Mononuclear cell (primary cell): ENCODE measurements at regions not wholly inside any gene's neighbourhood (a gene's known extent, or its start where the extent isn't known, plus 50 kb on each side); places are given as distances from the start of the nearest gene placed in this dataset.

Source experiments
- H3K27me3 ChIP-seq: 2 replicates; pipeline ENCODE4 v1.6.0; 2011; ENCODE audit warnings: low read length, control low read depth; ENCODE audit not compliant: insufficient read depth
- H3K4me1 ChIP-seq: 2 replicates; pipeline ENCODE4 v1.5.1; 2011; ENCODE audit warnings: mild to moderate bottlenecking, low read length, control low read depth; ENCODE audit not compliant: insufficient read depth
- H3K4me3 ChIP-seq: 2 replicates; pipeline ENCODE4 v1.5.1; 2011; ENCODE audit warnings: mild to moderate bottlenecking, low read length, moderate library complexity
- H3K9me3 ChIP-seq: 2 replicates; pipeline ENCODE4 v1.5.1; 2011; ENCODE audit warnings: low read depth, mild to moderate bottlenecking, control low read depth, low read length

DNA sequence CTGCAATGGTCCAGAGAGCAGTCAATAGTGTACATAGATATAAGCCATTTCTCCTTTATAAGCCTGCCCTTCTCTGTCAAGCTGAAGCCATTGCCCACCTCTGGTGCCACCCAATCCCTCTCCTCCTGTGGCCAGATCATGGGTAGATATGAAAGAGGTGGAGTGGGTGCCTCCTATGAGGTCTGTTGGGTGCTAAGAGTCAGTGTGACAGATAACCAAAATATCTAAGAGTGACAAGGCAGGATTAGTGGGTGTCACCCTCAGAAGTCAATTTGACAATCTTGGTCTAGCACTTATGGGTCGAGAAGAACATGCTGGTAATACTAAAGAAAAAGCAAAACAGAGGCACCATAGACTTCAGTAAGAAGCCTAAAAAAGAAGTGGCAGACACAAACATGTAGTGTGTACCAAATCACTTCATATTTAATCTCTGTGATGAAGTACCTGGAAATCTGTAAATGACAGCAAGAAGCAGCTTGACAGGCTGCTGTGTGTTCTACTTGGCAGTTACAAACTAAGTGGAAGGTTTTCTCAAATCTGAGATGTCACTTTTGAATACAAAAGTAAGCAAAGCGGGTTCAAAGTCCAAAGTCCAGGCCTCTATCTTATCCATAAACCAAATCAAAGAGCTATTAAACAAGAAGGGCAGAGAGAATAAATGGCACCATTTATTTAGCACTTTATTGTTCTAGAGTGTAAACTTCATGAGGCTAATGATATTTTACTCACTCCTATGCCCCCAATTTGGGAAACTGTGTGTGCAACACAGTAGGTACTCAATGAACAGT is 118.9 kb upstream of the EOMES start:
- Histone ChIP-seq H3K4me1 (no peaks in the 10 kb centered on the region), H3K4me3 (no peak overlapping the region), H3K9me3 (no peaks in the 10 kb centered on the region), H3K27me3 (no peaks in the 10 kb centered on the region)

DNA sequence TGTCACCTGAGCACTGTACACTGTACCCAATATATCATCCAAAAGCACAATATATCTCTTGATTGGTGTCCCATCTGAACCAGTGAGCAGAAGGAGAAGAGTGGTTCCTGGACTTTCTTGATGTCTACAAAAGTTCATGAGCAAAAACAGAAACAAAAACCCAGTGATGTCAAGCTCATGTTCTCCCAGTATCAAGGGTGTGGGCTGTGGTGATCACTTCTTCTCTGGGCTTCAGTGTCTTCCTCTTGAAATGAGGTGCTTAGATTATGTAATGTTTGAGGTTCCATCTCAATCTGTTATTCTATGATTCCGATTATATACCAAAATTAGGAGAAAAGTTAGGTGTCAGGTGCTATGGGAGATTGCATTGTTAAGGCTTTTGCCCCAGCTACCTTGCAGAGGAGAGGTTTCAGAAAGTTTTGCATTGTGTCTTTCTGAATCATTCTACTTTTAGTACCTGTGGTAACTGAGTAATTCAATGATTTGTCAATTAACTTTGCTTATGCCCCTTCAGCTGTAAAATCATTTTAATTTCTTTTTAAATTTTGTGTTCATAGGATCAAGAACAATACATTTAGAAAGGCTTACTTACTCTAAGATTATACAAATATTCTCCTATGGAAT is 122.0 kb upstream of the EOMES start:
- Histone ChIP-seq H3K4me1 (no peaks in the 10 kb centered on the region), H3K27me3 (no peaks in the 10 kb centered on the region), H3K9me3 (no peaks in the 10 kb centered on the region), H3K4me3 (no peak overlapping the region)

DNA sequence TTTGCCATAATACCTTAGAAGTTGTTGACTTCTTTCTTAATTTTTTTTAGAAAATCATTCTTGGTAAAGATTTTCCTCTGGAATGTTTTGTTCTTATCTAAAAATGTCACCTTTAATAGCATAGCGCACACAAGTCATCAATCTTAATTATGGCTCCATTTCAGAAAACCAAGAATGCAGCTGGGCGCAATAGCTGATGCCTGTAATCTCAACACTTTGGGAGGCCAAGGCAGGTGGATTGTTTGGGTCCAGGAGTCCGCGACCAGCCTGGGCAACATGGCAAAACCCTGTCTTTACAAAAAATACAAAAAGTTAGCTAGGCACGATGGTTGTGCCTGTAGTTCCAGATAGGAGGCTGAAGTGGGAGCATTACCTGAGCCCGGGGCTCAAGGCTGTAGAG is 125.6 kb upstream of the EOMES start:
- Histone ChIP-seq H3K27me3 (no peaks in the 10 kb centered on the region), H3K4me1 (no peaks in the 10 kb centered on the region), H3K9me3 (no peaks in the 10 kb centered on the region), H3K4me3 (no peak overlapping the region)

DNA sequence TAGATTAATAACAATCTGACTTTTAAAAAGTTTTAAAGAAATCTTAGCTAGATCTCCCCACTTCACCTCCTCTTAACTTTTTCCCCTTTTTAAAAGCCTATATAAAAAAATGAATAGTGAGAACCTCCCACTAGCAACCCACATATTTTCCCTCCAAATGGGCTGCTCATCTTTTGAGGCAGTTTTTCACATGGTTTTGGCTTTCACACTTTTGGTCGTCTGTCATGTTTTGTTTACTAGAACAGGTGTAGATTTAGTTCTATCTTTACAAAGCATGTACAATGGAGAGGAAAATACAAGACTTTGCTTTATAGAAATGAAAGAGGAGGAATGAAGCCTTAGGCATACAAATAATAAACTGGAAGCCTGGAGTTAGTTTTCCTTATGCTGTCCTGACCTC is 126.7 kb upstream of the EOMES start:
- no peaks in the 10 kb centered on the region for H3K9me3 ChIP-seq
- H3K27me3 ChIP-seq = no peaks in the 10 kb centered on the region
- H3K4me3 ChIP-seq = no peak overlapping the region
- no peaks in the 10 kb centered on the region for H3K4me1 ChIP-seq

DNA sequence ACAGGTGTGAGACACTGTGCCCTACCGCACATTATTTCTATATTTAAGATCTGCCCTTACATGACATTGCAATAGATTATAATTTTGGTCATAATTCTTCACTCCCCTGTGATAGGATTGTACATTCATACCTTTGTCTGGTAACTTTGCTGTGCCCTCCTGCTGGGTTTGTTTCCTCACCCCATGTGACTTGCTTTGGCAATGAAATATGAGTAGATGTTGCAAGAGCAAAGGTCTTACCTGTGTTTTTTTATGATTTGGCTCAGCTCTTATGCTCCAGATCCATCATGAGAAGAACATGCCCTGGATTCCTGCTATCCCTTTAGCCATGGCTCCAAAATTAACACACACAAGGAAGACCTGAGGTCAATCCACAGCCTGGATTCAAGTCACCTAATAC is 137.7 kb upstream of the EOMES start:
- peaks cover 9% of the 10 kb centered on the region for H3K4me1 ChIP-seq
- H3K9me3 ChIP-seq = peaks cover 7% of the 10 kb centered on the region
- no peak overlapping the region for H3K4me3 ChIP-seq
- H3K27me3 ChIP-seq = no peaks in the 10 kb centered on the region

DNA sequence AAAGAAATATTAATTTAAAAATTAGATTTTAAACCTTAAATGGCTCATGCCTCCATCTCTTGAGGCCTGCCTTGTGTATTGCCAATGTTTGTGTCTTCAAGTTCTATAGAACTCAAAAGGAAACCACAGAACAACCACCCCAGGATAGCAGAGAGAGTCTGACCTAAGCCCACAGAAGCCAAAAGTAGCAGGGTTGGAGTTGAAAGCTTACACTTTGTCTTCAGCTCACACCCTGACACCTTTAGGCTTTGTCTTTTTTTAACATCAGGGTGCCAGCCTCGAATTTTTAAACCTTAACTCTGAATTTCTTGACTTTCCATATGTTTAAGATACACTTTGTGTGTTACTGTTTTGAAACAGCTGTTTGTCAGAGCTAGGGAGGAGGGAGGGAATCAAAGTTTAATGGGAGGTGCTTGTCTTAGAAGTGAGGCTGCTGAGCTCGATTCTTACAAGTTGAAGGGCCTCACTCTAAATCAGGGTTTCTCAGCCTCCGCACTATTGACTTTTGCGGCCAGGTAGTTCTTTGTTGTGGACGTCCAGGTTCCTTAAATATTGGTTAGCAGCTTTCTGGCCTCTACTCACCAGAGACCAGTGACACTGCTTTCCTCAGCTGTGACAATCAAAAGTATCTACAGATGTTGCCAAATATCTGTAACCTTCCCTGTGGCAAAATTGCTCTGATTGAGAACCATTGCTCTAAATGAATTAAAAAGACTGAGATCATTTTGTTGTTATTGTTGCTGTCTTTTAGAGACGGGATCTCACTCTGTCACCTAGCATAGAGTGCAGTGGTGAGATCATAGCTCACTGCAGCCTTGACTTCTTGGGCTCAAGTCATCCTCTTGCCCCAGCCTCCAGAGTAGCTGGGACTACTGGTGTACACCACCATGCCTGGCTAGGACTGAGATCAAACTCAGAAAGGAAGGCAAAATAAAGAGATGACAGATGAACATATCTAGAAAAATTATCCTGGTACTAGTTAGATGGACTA is 139.2 kb upstream of the EOMES start:
- no peaks in the 10 kb centered on the region for H3K9me3 ChIP-seq
- H3K27me3 ChIP-seq = no peaks in the 10 kb centered on the region
- peaks cover 9% of the 10 kb centered on the region for H3K4me1 ChIP-seq
- no peak overlapping the region for H3K4me3 ChIP-seq

DNA sequence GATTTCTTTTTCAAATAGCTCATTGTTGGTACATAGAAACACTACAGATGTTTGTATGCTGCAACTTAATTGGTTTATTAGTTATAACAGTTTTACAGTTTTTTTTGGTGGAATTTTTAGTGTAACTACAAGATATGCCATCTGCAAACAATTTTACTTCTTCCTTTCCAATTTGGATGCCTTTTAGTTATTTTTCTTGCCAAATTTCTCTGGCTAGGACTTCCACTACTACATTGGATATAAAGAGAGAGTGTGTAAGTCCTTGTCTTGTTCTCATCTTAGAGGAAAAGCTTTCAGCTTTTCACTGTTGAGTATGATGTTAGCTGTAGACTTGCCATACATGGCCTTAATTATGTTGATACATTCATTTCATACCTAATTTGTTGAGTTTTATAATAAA is 143.6 kb upstream of the EOMES start:
- Histone ChIP-seq H3K9me3 (peaks cover 19% of the 10 kb centered on the region), H3K4me1 (peaks cover 9% of the 10 kb centered on the region), H3K4me3 (no peak overlapping the region), H3K27me3 (no peaks in the 10 kb centered on the region)

DNA sequence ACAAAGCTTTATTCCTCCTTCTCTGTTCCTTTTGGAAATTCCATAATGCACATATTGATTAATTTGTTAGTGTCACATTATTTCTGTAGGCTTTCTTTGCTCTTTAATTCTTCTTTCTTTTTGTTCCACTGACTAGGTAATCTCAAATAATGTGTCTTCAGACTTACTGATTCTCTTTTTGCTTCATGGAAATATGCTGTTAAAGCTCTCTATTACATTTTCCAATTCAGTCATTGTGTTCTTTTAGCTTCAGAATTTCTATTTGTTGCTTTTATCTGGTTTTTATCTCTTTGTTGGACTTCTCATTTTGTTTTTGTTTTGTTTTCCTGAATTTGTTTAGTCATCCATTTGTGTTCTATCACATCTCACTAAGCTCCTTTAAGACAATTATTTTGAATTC is 147.0 kb upstream of the EOMES start:
- peaks cover 19% of the 10 kb centered on the region for H3K9me3 ChIP-seq
- H3K4me3 ChIP-seq = no peak overlapping the region
- no peaks in the 10 kb centered on the region for H3K27me3 ChIP-seq
- no peaks in the 10 kb centered on the region for H3K4me1 ChIP-seq

DNA sequence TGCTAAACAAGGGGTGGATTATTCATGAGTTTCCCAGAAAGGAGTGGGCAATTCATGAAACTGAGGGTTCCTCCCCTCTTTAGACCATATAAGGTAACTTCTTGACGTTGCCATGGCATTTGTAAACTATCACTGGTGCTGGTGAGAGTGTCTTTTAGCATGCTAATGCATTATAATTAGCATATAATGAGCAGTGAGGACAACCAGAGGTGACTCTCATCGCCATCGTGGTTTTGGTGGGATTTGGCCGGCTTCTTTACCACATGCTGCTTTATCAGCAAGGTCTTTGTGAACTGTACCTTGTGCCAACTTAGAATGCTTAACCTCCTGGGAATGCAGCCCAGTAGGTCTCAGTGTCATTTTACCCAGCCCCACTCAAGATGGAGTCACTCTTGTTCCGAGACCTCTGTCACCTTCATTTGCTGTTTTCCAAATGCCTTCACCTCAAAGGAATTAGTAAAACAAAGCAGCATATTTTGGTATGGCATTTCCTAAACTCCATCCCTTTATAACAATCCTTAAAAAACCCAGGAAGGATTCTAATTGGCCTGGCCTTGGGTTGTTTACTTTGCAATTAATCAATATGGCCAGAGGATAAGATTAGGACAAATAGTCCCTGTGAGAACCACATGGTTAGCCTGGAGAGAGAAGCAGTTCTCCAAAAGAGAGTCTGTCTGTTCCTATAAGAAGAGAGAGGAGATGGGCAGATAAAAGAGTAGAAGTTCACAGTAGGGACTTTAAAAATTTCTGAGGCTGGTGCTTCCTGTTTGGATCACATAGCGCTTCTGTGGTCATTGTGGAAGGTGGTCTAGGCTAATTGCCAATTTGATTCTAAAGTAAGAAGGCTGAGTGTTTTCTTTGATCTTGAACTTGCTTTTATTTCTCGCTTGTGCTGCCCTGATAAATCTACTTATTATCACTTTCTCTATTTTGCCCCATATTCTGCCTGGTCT is 155.2 kb upstream of the EOMES start:
- H3K9me3 ChIP-seq = no peaks in the 10 kb centered on the region
- H3K4me3 ChIP-seq = no peak overlapping the region
- peaks cover 31% of the 10 kb centered on the region for H3K4me1 ChIP-seq
- H3K27me3 ChIP-seq = no peaks in the 10 kb centered on the region

DNA sequence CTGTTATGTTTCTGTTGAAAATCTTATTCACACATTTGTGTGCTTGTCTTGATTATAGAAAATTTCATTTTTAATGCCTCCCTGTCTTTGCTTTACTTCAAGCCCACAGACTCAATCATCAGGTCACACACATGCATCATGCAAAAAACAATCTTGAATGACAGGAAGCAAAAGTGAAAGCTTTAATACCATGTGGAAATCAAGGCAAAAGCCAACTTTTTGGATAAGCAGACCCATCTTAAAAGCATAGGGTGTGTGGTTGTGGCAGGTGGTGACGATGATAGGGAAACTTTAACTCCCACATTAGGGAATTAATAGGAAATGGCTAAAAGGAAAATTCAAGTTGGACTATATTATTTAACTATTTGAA is 155.9 kb upstream of the EOMES start:
- Histone ChIP-seq H3K9me3 (no peaks in the 10 kb centered on the region), H3K4me1 (peaks cover 31% of the 10 kb centered on the region)

DNA sequence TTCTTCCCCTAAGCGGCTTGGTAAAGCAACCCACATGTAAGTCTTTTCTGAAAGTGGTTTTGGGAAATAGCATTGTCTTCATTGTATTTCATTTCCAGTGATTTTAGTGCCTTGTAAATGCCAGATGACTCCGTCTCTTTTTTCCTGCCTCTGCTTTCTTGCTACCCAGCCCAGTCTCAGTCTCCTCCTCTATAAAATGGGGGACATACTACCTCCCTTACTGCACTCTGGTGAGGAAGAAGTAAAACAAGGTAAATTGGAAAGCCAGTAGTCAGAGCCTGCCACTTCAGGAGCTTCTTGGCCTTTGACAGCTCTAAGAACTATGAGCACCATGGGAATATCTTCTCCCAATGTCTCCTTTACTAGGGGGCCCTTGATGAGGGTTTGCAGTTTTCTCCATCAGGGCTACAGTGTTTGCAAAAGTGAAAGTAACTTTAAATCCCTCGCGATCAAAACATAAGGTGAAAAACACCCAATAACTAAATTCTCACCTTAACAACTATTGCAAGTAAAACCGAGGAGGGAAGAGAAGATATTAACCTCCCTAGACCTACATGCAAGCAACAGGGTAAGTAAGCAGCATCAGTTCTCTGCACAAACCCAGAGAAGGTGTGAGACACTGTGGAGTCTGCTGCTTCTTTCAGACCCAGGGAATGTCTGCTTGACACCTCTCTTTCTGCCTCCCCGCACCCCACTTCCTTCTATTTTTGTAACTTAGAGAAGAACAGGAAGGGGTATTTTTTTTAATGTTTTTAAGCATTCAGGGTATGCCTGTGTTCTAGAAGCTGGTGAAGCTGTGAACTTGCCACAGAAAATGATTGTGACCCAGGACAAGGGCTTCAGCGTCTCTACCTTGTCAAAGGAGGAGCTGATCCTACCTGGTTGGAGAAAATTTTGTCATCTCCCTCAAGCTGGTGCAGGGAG is 159.1 kb upstream of the EOMES start:
- H3K9me3 ChIP-seq = no peaks in the 10 kb centered on the region
- no peaks in the 10 kb centered on the region for H3K27me3 ChIP-seq
- H3K4me1 ChIP-seq = peaks cover 31% of the 10 kb centered on the region
- peak overlapping the region; percentile 27 for H3K4me3 ChIP-seq

More for the DNA sequence above, 155.9 kb upstream of the EOMES start:
- no peaks in the 10 kb centered on the region for H3K27me3 ChIP-seq
- H3K4me3 ChIP-seq = no peak overlapping the region

DNA sequence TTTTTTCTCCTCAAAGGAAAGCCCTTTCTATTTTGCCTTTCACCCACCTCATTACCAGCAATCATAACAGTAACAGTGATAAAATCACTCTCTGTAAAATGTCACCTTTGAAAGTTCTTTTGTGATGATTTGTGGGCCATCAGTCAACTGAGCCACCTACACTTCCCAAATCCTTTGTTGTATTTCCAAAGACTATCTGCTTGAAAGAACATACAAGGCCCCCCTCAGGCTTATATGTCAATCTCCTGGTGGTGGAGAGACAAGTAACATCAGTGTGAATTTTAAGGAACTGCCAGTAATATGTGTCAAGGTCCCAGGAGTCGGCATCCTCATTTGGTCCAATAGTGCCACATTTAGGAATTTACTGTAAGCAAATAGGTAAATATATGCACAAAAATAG is 161.1 kb upstream of the EOMES start:
- Histone ChIP-seq H3K4me3 (no peak overlapping the region), H3K9me3 (no peaks in the 10 kb centered on the region), H3K4me1 (peaks cover 27% of the 10 kb centered on the region), H3K27me3 (no peaks in the 10 kb centered on the region)

DNA sequence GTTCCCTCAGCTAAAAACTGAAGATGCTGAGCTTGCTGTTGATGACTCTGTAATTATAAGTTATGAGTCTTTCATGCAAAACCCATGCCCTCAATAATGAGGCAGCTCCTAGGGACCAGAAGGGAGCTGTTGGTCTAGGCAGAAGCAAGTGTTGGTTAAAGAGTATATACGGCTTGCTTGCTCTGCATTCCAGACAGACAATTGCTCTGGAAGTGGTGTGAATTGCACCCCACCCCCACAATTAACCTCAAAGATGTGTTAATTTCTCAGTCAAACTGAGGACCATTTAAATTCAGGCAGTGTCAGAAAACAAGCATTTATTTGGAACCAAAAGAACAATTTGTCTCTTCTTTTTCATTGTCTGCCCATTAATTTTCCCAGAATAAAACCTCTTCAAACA is 163.5 kb upstream of the EOMES start:
- no peak overlapping the region for H3K4me3 ChIP-seq
- H3K27me3 ChIP-seq = no peaks in the 10 kb centered on the region
- H3K9me3 ChIP-seq = no peaks in the 10 kb centered on the region
- peaks cover 15% of the 10 kb centered on the region for H3K4me1 ChIP-seq
